Choroid plexus epithelial cell (primary cell): ENCODE measurements at regions not wholly inside any gene's neighbourhood (a gene's known extent, or its start where the extent isn't known, plus 50 kb on each side); places are given as distances from the start of the nearest gene placed in this dataset.
A peak's percentile ranks its signal among the peaks of the same experiment; 100 is the strongest.

Experiments
- DNase-seq: peaks from one replicate; pipeline ENCODE4 v3.0.0-alpha.2; 2010; ENCODE audit warnings: low read depth
- H3K4me3 ChIP-seq: 2 replicates; pipeline ENCODE4 v1.5.1; 2011; ENCODE audit warnings: low read depth, mild to moderate bottlenecking, control low read depth, low read length, moderate library complexity
- TF ChIP-seq, protein P1 (sequence below): conservative IDR thresholded peaks from 2 replicates; pipeline ENCODE4 v1.5.1; 2011; ENCODE audit warnings: low read depth, mild to moderate bottlenecking, control low read depth, inconsistent platforms, low read length, moderate library complexity

GRCh38 chr10:36555036-36555435 lies 570.4 kb upstream of the ANKRD30A start:
- H3K4me3 ChIP-seq = no peak overlapping the region
- no peak for DNase-seq
- TF ChIP-seq, protein P1, sequence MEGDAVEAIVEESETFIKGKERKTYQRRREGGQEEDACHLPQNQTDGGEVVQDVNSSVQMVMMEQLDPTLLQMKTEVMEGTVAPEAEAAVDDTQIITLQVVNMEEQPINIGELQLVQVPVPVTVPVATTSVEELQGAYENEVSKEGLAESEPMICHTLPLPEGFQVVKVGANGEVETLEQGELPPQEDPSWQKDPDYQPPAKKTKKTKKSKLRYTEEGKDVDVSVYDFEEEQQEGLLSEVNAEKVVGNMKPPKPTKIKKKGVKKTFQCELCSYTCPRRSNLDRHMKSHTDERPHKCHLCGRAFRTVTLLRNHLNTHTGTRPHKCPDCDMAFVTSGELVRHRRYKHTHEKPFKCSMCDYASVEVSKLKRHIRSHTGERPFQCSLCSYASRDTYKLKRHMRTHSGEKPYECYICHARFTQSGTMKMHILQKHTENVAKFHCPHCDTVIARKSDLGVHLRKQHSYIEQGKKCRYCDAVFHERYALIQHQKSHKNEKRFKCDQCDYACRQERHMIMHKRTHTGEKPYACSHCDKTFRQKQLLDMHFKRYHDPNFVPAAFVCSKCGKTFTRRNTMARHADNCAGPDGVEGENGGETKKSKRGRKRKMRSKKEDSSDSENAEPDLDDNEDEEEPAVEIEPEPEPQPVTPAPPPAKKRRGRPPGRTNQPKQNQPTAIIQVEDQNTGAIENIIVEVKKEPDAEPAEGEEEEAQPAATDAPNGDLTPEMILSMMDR = no peak

DNA sequence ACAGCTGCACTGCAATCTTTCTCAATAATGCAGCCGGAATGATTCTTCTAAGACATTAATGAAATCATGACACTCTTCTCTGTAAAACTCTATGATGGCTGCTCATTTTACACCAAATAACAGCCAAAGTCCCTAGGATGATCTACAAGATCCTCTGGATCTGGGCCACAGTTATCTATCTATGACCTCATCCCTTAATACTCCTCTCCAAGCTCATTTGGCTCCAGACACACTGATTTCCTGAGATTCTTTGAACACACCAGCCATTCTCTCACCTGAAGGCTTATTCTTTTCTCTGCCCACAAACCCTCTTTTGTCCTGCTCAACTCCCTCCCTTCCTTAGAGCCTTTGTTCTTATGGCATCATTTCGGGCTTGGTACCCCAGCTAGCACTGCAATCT lies 577.4 kb upstream of the ANKRD30A start:
- H3K4me3 ChIP-seq = no peak overlapping the region
- no peak for DNase-seq

GRCh38 chr10:36542493-36542892 lies 582.9 kb upstream of the ANKRD30A start:
- no peak overlapping the region for H3K4me3 ChIP-seq
- no peak for DNase-seq
- TF ChIP-seq, protein P1 = no peak

More for the DNA sequence above, 577.4 kb upstream of the ANKRD30A start:
- TF ChIP-seq, protein P1 = no peak

DNA sequence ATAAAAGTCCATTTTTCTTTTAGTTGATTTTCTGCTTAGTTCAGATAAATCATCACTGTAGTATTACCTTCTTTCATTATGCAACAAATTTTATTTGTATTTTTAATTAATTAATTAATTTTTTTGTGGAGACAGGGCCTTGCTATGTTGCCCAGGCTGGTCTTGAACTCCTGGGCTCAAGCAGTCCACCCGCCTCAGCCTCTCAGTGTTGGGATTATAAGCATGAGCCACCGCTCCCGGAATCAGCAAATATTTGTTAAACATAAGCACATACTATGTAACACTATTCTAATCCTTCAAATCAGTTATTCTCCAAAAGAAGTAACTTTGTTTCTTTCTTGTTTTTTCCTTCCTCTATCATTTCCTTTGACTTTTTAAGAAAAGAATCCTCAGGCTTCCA lies 584.8 kb upstream of the ANKRD30A start:
- TF ChIP-seq, protein P1 = no peak
- H3K4me3 ChIP-seq = no peak overlapping the region
- DNase-seq = no peak

- TF ChIP-seq, protein P1 = no peak
- H3K4me3 ChIP-seq = no peak overlapping the region
- peak; percentile 43 for DNase-seq
Measured at GRCh38 chr10:36538953-36539586, 586.3 kb upstream of the ANKRD30A start.

DNA sequence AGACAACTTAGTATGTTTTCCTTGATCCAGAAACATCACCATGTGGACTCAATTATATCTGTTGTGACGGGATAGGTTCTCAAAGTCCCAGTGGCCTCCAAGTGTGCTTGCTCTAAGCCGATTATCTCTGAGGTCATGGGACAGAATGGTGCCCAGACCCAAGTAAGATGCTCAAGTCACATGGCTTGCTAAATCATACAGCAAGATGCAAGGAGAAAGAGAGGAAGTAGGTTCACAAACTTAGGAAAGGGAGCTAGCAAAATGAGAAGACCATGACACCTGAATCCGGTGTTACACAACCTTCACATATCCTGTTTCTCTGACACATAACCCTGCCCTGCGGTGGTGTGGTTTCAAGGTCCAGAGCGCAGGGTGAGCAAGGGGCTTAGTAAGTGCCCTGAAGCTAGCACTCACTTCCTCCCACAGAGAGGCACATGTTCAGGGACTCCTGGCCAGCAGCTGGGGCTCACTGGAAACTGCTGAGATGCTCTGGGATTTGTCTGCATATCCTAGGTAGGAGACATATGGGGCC lies 590.9 kb upstream of the ANKRD30A start:
- DNase-seq = peak; percentile 97
- no peak overlapping the region for H3K4me3 ChIP-seq
- TF ChIP-seq, protein P1 = no peak

- no peak overlapping the region for H3K4me3 ChIP-seq
- no peak for DNase-seq
- TF ChIP-seq, protein P1 = no peak
Measured at GRCh38 chr10:36533861-36534260, 591.5 kb upstream of the ANKRD30A start.
